VCaP (cell line): ENCODE measurements at regions not wholly inside any gene's neighbourhood (a gene's known extent, or its start where the extent isn't known, plus 50 kb on each side); places are given as distances from the start of the nearest gene placed in this dataset.

Source experiments
- H3K27ac ChIP-seq: fragments of 450-650 bp; 2 replicates; pipeline ENCODE4 v1.5.1; 2017
- TF ChIP-seq, protein P1 (sequence below): fragments of 450-650 bp; conservative IDR thresholded peaks from 2 replicates; pipeline ENCODE4 v1.5.1; 2017; ENCODE audit warnings: mild to moderate bottlenecking, moderate library complexity

DNA sequence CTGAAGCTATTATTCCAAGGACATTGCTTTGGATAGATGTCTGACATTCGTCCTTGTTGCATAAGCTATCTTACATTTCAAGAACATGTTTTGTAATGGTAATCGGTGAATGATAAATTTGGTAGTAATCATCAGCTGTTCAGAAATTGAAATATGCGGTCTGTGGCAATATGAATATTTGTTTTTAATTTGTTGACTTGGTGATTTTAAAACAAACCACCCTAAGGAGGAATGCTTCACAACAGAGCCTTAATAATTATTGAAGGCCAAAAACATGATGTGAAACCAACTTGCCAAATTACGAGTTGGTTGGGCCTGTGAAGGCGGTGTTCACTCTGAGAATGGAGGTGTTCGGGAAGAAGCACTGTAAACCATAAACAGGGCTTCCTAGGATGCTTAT, 149.7 kb upstream of the TUT7 start:
- H3K27ac ChIP-seq, result no peak overlapping the region
- TF ChIP-seq, protein P1, sequence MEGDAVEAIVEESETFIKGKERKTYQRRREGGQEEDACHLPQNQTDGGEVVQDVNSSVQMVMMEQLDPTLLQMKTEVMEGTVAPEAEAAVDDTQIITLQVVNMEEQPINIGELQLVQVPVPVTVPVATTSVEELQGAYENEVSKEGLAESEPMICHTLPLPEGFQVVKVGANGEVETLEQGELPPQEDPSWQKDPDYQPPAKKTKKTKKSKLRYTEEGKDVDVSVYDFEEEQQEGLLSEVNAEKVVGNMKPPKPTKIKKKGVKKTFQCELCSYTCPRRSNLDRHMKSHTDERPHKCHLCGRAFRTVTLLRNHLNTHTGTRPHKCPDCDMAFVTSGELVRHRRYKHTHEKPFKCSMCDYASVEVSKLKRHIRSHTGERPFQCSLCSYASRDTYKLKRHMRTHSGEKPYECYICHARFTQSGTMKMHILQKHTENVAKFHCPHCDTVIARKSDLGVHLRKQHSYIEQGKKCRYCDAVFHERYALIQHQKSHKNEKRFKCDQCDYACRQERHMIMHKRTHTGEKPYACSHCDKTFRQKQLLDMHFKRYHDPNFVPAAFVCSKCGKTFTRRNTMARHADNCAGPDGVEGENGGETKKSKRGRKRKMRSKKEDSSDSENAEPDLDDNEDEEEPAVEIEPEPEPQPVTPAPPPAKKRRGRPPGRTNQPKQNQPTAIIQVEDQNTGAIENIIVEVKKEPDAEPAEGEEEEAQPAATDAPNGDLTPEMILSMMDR, result no peak

DNA sequence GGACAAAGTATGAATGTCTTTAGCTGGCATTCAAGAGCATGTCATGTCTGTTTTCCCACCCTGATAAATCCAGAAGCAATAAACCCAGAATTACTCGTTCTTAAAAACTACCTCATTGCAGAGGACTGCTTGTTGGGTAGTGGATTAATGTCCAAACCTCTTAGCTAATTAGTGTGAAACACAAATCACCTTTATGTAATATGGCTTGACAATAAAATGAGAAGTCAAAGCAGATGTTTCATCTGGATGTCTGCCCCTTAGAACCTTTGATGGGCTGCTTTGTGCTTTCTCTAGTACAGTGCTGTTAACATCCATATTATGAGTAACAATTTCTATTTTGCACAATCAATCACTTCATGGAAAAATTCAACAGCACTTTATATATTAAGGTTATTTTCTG, 149.1 kb upstream of the TUT7 start:
- TF ChIP-seq, protein P1, result no peak
- H3K27ac ChIP-seq, result no peak overlapping the region

- TF ChIP-seq, protein P1, result no peak
- no peak overlapping the region for H3K27ac ChIP-seq
Measured at GRCh38 chr9:86500667-86501435, 146.6 kb upstream of the TUT7 start.

DNA sequence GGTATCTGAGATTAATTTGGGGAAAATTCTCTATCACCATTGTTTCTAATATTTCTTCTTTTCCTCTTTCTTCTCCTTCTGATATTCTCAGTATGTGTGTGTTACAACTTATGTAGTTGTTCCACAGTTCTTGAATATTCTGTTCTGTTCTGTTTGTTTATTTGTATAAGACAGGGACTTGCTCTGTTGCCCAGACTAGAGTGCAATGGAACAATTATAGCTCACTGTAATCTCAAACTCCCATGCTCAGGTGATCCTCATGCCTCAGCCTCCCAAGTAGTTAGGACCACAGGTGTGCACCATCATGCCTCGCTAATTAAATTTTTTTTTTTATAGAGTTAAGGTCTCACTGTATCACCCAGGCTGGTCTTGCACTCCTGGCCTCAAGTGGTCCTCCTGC, 145.8 kb upstream of the TUT7 start:
- TF ChIP-seq, protein P1, result no peak
- no peak overlapping the region for H3K27ac ChIP-seq

- TF ChIP-seq, protein P1, result no peak
- peak overlapping the region; percentile 35 for H3K27ac ChIP-seq
Measured at GRCh38 chr9:86494644-86495111, 140.5 kb upstream of the TUT7 start.

GRCh38 chr9:86491468-86492266, 137.5 kb upstream of the TUT7 start:
- H3K27ac ChIP-seq, result peak overlapping the region; percentile 66
- TF ChIP-seq, protein P1, result no peak

GRCh38 chr9:86488794-86489193, 134.6 kb upstream of the TUT7 start:
- no peak overlapping the region for H3K27ac ChIP-seq
- TF ChIP-seq, protein P1, result no peak
